ENCODE measurements at regions not wholly inside any gene's neighbourhood (a gene's known extent, or its start where the extent isn't known, plus 50 kb on each side); places are given as distances from the start of the nearest gene placed in this dataset.

- H3K27me3 Mint-ChIP-seq (ENCODE audit: insufficient read depth) = no peaks in the 10 kb centered on the region
- no peak overlapping the region for H3K4me3 Mint-ChIP-seq
- no peaks in the 10 kb centered on the region for H3K9me3 Mint-ChIP-seq
- WGBS, 2 experiments (ENCODE audit: insufficient coverage in 1 of 2, insufficient read length in 1 of 2) = 89 to 93% methylated on average over 2 to 3 of the region's 3 CpGs
- H3K27ac Mint-ChIP-seq = no peak overlapping the region
- H3K4me1 Mint-ChIP-seq = peaks cover 12% of the 10 kb centered on the region
- H3K9ac ChIP-seq (ENCODE audit: extremely low read depth, low read length, poor library complexity, severe bottlenecking) = no peak overlapping the region
- no peak overlapping the region for H3K4me3 ChIP-seq (ENCODE audit: low read length)
- H3K27ac ChIP-seq (ENCODE audit: low read depth, low read length) = no peak overlapping the region
- no peaks in the 10 kb centered on the region for H3K9me3 ChIP-seq (ENCODE audit: control insufficient read depth, low read length)
- no peaks in the 10 kb centered on the region for H3K27me3 ChIP-seq (ENCODE audit: control insufficient read depth, insufficient read depth, low read length, poor library complexity, severe bottlenecking)
- no peaks in the 10 kb centered on the region for H3K36me3 Mint-ChIP-seq (ENCODE audit: low read depth)
- H3K36me3 ChIP-seq (ENCODE audit: control insufficient read depth, insufficient read depth, low read length) = no peaks in the 10 kb centered on the region
- no peaks in the 10 kb centered on the region for H3K4me1 ChIP-seq (ENCODE audit: control insufficient read depth, insufficient read depth, low read length)
- no peak for DNase-seq
- no peak for TF ChIP-seq CTCF (conservative IDR thresholded peaks at IDR 0.05)
Observed at GRCh38 chr5:52694648-52695047, 93.1 kb upstream of the ITGA1 start.

DNA sequence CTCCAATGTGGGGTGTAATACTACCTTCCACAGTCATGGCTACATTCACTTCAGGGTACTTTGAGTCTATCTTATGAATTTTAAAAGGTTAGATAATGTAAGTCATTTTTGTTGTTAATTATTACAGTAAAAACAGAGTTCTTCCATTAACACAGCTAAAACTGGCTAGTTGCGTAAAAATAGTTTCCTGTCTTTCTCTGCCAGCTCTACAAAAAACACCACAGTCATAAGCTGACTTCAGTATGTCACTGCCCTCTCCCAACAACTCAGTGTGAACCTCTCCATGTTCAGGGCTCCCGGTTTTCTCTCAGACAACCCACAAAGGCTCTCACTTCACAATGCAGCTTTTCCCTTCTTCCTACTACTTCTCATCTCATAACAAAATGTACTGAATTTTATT is 84.8 kb upstream of the ITGA1 start:
- no peaks in the 10 kb centered on the region for H3K27me3 Mint-ChIP-seq (ENCODE audit: insufficient read depth)
- DNase-seq = no peak

DNA sequence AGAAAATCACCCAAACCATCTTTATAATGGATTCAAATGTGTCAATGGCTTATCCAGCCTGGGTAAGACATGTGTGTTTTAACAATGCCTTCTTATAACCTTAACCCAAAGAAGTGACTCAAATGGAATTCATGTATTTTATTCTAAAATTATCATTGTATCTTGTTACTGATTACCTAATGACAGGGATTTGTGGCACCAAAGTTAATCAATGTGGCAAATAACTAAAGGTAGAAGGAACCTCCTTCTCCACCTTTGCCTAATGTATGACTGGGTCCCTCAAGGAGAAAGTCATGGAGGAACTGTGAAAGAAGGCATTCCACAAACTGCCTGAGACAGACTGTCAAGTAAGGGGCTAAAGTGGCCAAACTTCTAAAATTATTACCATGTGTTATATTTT is 84.4 kb upstream of the ITGA1 start:
- no peaks in the 10 kb centered on the region for H3K27me3 Mint-ChIP-seq (ENCODE audit: insufficient read depth)
- DNase-seq = no peak
- no peaks in the 10 kb centered on the region for H3K9me3 Mint-ChIP-seq
- TF ChIP-seq CTCF (conservative IDR thresholded peaks at IDR 0.05) = no peak
- H3K4me3 Mint-ChIP-seq = no peak overlapping the region
- H3K4me1 Mint-ChIP-seq = no peaks in the 10 kb centered on the region
- no peak overlapping the region for H3K27ac Mint-ChIP-seq
- Histone ChIP-seq H3K9ac (ENCODE audit: extremely low read depth, low read length, poor library complexity, severe bottlenecking) (no peak overlapping the region), H3K4me3 (ENCODE audit: low read length) (no peak overlapping the region), H3K9me3 (ENCODE audit: control insufficient read depth, low read length) (no peaks in the 10 kb centered on the region), H3K27ac (ENCODE audit: low read depth, low read length) (no peak overlapping the region), H3K36me3 (ENCODE audit: control insufficient read depth, insufficient read depth, low read length) (no peaks in the 10 kb centered on the region), H3K27me3 (ENCODE audit: control insufficient read depth, insufficient read depth, low read length, poor library complexity, severe bottlenecking) (no peaks in the 10 kb centered on the region), H3K4me1 (ENCODE audit: control insufficient read depth, insufficient read depth, low read length) (no peaks in the 10 kb centered on the region)
- H3K36me3 Mint-ChIP-seq (ENCODE audit: low read depth) = no peaks in the 10 kb centered on the region

More for the DNA sequence above, 84.8 kb upstream of the ITGA1 start:
- Mint-ChIP-seq H3K4me1 (no peaks in the 10 kb centered on the region), H3K36me3 (ENCODE audit: low read depth) (no peaks in the 10 kb centered on the region), H3K27ac (no peak overlapping the region), H3K4me3 (no peak overlapping the region), H3K9me3 (no peaks in the 10 kb centered on the region)
- Histone ChIP-seq H3K4me1 (ENCODE audit: control insufficient read depth, insufficient read depth, low read length) (no peaks in the 10 kb centered on the region), H3K27ac (ENCODE audit: low read depth, low read length) (no peak overlapping the region), H3K27me3 (ENCODE audit: control insufficient read depth, insufficient read depth, low read length, poor library complexity, severe bottlenecking) (no peaks in the 10 kb centered on the region), H3K9ac (ENCODE audit: extremely low read depth, low read length, poor library complexity, severe bottlenecking) (no peak overlapping the region), H3K36me3 (ENCODE audit: control insufficient read depth, insufficient read depth, low read length) (no peaks in the 10 kb centered on the region), H3K9me3 (ENCODE audit: control insufficient read depth, low read length) (no peaks in the 10 kb centered on the region), H3K4me3 (ENCODE audit: low read length) (no peak overlapping the region)
- TF ChIP-seq CTCF (conservative IDR thresholded peaks at IDR 0.05) = no peak
- 94 to 97% methylated on average over 2 of the region's 2 CpGs for WGBS, 2 experiments (ENCODE audit: insufficient coverage in 1 of 2, insufficient read length in 1 of 2)
